ENCODE measurements at regions not wholly inside any gene's neighbourhood (a gene's known extent, or its start where the extent isn't known, plus 50 kb on each side); places are given as distances from the start of the nearest gene placed in this dataset.
A peak's percentile ranks its signal among the peaks of the same experiment; 100 is the strongest.

GRCh38 chr1:121516234-121516967 lies 331.6 kb downstream of the SRGAP2C start:
- Mint-ChIP-seq H3K36me3 (no peaks in the 10 kb centered on the region), H3K4me1 (peaks cover 35 to 38% of the 10 kb centered on the region in 2 donors), H3K27me3 (ENCODE audit: low read depth in 2 of 2) (peaks cover 0 to 4% of the 10 kb centered on the region in 2 donors), H3K27ac (peak overlapping the region; percentile 63 to 79), H3K9me3 (peaks cover 0 to 2% of the 10 kb centered on the region in 2 donors), H3K4me3 (peak overlapping the region; percentile 63)
- TF ChIP-seq CTCF (IDR thresholded peaks at IDR 0.05): no peak
- Histone ChIP-seq H3K27me3 (ENCODE audit: control insufficient read depth, insufficient read depth, low read length) (no peaks in the 10 kb centered on the region), H3K4me3 (ENCODE audit: low read length) (no peak overlapping the region), H3K4me1 (ENCODE audit: control insufficient read depth, insufficient read depth, low read length) (peaks cover 14% of the 10 kb centered on the region), H3K36me3 (ENCODE audit: control insufficient read depth, insufficient read depth, low read length) (no peaks in the 10 kb centered on the region), H3K27ac (ENCODE audit: low read length) (peak overlapping the region; percentile 67), H3K9me3 (ENCODE audit: control insufficient read depth, insufficient read depth, low read length) (peaks cover 3% of the 10 kb centered on the region)
- DNase-seq: peak in 1 of 2 donors; percentile 74
- intact Hi-C loops (cut with micrococcal nuclease): no loop called here
- peak; percentile 43 to 58 (median 46) for ATAC-seq
- WGBS (ENCODE audit: insufficient coverage): 2% methylated on average over 5 of the region's 8 CpGs

- H3K27me3 Mint-ChIP-seq (ENCODE audit: low read depth in 2 of 2): peaks cover 0 to 5% of the 10 kb centered on the region in 2 donors
- peaks cover 29% of the 10 kb centered on the region in 2 donors for H3K4me1 Mint-ChIP-seq
- Histone ChIP-seq H3K27ac (ENCODE audit: low read length) (no peak overlapping the region), H3K27me3 (ENCODE audit: control insufficient read depth, insufficient read depth, low read length) (no peaks in the 10 kb centered on the region), H3K9me3 (ENCODE audit: control insufficient read depth, insufficient read depth, low read length) (peaks cover 3% of the 10 kb centered on the region), H3K4me3 (ENCODE audit: low read length) (no peak overlapping the region), H3K36me3 (ENCODE audit: control insufficient read depth, insufficient read depth, low read length) (no peaks in the 10 kb centered on the region), H3K4me1 (ENCODE audit: control insufficient read depth, insufficient read depth, low read length) (peaks cover 14% of the 10 kb centered on the region)
- no peak for ATAC-seq
- DNase-seq: no peak
- 77% methylated on average over 6 of the region's 9 CpGs for WGBS (ENCODE audit: insufficient coverage)
- H3K27ac Mint-ChIP-seq: peak overlapping the region in 1 of 2 donors; percentile 63
- no peaks in the 10 kb centered on the region for H3K36me3 Mint-ChIP-seq
- TF ChIP-seq CTCF (IDR thresholded peaks at IDR 0.05): no peak
- no peaks in the 10 kb centered on the region for H3K9me3 Mint-ChIP-seq
- H3K4me3 Mint-ChIP-seq: peak overlapping the region; percentile 90
- intact Hi-C loops (cut with micrococcal nuclease): no loop called here
Observed at GRCh38 chr1:121517586-121518230, 332.9 kb downstream of the SRGAP2C start.

GRCh38 chr1:121518726-121519041 lies 333.9 kb downstream of the SRGAP2C start:
- H3K36me3 ChIP-seq (ENCODE audit: control insufficient read depth, insufficient read depth, low read length): no peaks in the 10 kb centered on the region
- Mint-ChIP-seq H3K4me3 (peak overlapping the region; percentile 90), H3K4me1 (peaks cover 29% of the 10 kb centered on the region in 2 donors), H3K27ac (peak overlapping the region; percentile 52 to 71), H3K9me3 (no peaks in the 10 kb centered on the region), H3K27me3 (ENCODE audit: low read depth in 2 of 2) (peaks cover 0 to 5% of the 10 kb centered on the region in 2 donors), H3K36me3 (no peaks in the 10 kb centered on the region)
- TF ChIP-seq CTCF (IDR thresholded peaks at IDR 0.05): no peak
- ATAC-seq (no peak), DNase-seq (no peak)
- intact Hi-C loops (cut with micrococcal nuclease): no loop called here
- no peak overlapping the region for H3K27ac ChIP-seq (ENCODE audit: low read length)
- H3K9me3 ChIP-seq (ENCODE audit: control insufficient read depth, insufficient read depth, low read length): no peaks in the 10 kb centered on the region
- 37% methylated on average over 8 of the region's 8 CpGs for WGBS (ENCODE audit: insufficient coverage)
- no peaks in the 10 kb centered on the region for H3K27me3 ChIP-seq (ENCODE audit: control insufficient read depth, insufficient read depth, low read length)
- peak overlapping the region; percentile 39 for H3K4me3 ChIP-seq (ENCODE audit: low read length)
- H3K4me1 ChIP-seq (ENCODE audit: control insufficient read depth, insufficient read depth, low read length): peaks cover 14% of the 10 kb centered on the region

Measured in natural killer cell (primary cell).